ENCODE measurements at regions not wholly inside any gene's neighbourhood (a gene's known extent, or its start where the extent isn't known, plus 50 kb on each side); places are given as distances from the start of the nearest gene placed in this dataset.
"Not testable (repeated sequence)": the region's sequence is repeated elsewhere in the genome, so short reads cannot be mapped to it uniquely, and the experiment has no call there.

DNA sequence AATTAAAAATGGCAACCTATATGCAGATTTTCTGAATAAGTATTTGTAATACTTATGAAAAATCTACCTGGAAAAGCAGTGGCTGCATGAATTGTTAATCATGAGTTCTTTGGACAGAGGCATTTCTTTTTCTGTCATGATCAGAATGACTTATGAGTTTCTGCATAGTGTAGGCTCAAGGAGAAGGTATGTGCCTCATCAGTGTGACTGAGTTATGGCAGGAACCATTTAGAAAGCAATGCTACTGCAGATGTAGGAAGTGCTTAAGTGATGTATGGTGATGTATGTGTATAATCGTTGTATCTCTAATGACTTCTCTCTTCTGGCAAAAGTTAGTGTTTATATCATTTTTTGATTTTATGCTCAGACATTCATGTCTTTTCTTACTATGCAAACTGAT, 816.4 kb upstream of the FBXO33 start:
- DNase-seq (ENCODE audit: low read depth): no peak

DNA sequence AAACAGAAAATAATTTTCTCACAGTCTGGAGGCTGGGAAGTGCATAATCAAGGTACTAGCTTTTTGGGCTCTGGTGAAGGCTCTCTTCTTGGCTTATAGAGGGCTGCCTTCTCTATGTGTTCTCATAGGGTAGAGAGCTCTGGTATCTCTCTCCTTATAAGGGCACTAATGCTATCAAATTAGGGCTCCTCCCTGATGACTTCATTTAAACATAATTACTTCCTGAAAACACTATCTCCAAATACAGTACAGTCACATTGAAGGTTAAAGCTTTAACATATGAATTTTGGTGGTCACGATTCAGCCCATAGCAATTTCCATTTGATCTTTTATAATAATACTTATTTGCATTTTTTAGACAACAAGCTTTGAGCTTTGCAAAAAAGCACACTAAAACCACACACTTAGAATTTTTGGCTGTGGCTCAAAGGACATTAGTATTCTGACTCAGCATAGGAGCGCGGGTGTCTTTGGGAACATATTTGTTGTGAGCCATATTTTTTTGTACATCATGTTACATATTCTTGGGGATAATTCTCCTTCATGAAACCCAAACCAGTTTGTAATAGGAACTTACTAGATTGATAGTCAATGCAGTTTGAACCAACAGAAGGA, 808.1 kb upstream of the FBXO33 start:
- no peak for DNase-seq (ENCODE audit: low read depth)

DNA sequence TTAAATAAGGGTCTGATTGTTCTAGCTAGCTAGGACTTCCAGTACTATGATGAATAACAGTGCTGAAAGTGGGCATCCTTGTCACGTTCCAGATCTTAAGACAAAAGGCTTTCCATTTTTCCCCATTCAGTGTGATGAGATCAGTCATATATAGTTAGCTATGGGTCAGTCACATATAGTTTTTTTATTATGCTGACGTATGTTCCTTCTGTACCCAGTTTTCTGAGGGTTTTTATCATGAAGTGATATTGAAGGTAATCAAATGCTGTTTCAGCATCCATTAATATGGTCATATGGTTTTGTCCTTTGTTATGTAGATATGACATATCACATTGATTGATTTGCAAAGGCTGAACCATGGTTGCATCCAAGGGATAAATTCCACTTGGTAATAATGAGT, 800.1 kb upstream of the FBXO33 start:
- DNase-seq (ENCODE audit: low read depth): no peak

DNA sequence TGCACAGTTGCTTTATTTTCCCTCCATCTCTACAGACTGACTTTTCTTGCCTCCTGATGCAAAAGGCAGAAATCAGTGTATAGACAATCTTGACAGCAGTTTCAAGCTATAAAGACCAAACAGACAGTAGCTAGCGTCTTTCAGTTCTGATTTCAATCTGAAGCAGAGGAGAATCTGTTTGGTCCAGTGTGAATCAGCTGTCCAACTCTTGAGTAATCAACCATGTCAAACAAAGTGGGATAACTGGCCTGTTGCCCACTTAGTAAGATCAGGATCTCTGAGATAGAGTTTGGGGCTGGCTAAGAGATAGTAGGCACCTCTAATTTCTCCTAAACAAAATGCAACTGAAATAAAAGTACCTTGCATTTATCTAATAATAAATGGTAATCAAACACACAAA, 797.4 kb upstream of the FBXO33 start:
- DNase-seq (ENCODE audit: low read depth): no peak

DNA sequence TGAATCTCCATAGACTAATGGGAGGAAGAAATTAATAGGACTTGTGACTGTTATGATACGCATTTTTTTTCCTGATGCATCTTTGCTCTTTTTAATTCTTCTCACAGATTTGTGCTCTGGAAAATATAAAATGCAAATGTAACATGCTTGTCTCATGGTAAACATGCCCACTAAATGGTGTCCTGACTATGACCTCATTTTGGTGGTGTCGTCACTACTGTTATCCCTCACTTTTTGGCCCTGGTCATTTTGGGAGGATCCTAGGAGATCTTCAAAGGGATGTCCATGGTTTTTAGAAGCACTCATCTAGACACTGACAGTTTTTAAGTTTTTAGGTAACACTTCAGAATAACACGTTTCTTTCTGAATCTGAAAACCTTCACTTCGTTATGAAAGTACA, 790.8 kb upstream of the FBXO33 start:
- no peak for DNase-seq (ENCODE audit: low read depth)

DNA sequence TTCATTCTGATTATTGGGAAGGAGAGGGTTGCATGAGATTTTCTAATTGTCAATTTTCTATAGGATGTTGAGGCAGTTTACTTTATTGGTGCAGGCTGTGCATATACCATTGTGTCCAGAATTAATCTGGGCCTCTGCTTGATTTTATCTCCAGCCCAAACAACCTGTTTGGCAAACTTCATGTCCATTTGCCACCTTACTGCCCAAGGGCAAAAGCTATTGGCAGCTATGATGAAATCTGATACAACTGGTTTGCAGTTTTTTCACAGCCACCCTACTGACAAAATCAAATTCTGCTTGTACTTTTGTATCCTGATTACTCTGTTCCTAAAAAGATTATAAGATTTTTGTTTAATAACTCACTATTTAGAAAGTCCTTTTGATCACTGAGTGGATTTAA, 789.2 kb upstream of the FBXO33 start:
- DNase-seq (ENCODE audit: low read depth): no peak

DNA sequence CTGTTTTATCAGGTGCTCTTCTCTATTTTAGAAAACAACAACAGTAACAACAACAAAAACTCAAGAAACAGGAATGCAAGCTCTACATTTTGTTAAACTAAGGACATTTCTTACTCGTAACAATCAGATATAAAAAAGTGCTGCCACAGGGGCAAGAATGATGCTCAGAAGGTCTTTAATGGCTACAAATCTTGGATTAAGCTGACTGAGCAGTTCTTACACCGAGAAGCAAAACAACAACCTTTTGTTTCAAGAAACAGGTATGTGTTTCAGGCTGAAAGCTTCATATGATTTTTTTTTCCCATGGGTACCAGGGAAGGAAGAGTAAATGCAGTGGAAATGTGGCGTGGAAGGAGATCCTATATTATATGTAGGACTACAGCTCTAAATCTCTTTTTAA, 786.8 kb upstream of the FBXO33 start:
- no peak for DNase-seq (ENCODE audit: low read depth)

DNA sequence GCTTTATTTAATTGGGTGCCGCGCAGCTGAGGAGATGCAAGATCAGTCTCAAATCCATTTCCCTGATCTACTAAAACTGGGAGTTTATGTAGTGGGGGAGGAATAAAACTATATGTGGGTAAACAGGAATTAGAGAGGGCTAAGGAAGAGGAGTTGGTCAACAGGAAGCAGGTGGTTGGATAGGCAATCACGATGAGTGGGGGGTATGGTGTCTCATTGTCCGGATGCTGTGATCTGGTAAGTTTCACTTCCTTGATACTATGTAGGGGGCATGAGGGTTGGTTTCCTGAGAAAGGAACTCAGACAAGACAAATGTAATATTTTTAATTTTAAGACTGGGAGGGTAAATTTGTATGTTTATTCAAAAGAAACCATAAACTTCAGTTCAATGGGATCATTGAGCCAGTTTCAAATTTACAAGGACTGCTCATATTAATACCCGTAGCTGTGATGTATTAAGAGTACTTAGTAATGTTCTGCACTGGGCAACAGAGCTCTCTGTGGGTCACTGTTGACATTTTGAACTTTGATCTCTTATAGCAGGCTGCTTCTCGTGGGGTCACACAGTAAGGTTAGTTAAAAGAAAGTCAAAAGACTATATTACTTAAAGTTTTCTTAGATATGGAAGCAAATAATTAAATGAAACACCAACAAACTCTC, 786.2 kb upstream of the FBXO33 start:
- no peak for DNase-seq (ENCODE audit: low read depth)

DNA sequence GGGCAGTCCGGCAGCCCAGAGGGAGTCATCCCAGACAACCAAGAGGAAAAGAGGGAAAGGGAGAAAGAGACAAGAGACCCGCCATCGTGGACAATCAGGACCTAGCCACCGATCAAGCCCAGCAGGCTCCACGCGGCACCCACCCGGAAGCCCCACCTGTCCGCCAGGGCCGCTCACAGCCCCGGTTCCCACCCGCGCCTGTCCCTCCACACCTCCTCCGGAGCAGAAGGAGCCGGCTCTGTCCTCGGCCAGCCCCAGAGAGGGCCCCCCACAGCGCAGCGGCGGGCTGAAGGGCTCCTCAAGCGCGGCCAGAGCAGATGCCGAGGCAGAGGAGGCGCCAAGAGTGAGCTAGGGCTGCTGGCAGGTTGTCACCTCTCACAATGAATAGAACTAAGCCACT, 784.7 kb upstream of the FBXO33 start:
- no peak for DNase-seq (ENCODE audit: low read depth)

DNA sequence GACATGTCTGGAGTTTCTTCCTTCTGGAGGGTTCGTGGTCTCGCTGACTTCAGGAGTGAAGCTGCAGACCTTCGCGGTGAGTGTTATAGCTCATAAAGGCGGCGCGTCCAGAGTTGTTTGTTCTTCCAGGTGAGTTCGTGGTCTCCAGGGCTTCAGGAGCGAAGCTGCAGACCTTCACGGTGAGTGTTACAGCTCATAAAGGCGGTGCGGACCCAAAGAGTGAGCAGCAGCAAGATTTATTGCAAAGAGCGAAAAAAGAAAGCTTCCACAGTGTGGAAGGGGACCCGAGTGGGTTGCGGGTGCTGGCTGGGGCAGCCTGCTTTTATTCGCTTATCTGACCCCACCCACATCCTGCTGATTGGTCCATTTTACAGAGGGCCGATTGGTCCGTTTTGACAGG, 784.2 kb upstream of the FBXO33 start:
- DNase-seq (ENCODE audit: low read depth): not testable (repeated sequence)

DNA sequence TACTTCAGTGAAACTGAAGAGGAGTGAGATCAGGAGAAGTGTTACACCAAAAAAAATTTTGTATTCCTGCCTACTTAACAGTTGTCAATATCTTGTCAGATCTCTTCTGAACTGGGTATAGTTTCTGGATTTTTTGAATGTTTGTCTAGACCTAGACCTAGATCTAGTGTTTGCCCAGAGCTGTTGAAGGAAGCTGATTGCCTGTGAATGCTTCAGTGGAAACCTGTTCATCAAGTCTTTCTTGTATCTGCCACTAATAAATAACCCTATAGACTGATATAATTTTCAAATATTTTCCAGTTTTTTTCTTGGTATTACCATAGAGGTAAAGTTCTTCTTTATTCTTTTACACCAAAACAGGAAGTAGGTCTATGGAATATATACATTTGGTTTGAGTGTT, 781.5 kb upstream of the FBXO33 start:
- no peak for DNase-seq (ENCODE audit: low read depth)

DNA sequence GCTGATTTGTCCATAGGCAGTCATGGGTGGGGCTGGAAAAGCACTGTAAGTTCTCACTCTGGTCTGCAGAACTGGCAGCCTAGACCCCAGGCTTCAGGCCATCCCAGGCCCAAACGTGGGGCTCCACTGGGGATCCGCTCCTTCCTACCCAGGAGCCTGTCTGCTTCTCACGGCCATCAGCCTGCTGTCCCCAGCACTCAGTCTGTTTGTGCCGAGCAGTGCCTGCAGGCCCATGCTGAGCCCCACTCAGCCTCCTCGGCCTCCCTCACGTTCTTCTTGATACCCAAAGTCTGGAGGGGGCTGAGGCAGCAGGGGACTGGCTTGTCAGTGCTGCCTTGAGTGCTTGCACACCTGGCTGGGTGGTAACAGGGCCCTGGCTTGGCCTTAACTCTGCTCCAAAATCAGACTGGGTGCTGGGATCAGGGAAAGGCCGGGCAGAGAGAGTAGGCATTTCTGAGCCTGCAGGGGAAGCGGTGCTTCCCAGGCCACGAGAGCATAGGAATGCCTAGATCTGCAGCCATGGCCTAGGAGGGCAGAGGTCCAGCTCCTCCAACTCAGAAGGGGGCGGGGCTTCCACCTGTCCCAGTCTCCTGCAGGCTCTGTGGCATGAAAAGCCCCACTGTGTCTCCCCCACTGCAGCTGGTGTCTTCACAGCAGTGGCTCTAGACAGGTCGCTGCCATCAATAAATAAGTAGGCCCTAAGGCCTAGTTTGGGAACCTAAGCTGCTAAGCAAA, 772.4 kb upstream of the FBXO33 start:
- no peak for DNase-seq (ENCODE audit: low read depth)

DNA sequence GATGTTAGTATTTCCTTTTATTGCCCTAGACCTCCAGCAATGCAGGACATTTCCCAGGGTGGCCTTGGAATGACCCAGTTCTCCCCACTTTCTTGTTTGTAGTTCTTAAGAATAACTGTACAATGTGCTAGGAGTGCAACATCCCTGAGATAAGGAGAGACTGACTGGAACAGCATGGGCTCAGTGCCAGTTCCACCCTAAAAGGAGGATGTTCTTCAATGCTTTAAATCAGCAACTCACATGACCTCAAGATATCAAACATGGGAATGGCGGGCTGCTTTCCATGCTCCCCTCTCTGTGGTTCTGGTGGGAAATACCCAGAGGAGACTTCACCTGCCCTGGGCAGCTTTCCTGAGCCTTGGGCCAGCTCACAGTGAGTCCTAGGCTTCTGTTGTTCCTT, 766.9 kb upstream of the FBXO33 start:
- DNase-seq (ENCODE audit: low read depth): no peak

DNA sequence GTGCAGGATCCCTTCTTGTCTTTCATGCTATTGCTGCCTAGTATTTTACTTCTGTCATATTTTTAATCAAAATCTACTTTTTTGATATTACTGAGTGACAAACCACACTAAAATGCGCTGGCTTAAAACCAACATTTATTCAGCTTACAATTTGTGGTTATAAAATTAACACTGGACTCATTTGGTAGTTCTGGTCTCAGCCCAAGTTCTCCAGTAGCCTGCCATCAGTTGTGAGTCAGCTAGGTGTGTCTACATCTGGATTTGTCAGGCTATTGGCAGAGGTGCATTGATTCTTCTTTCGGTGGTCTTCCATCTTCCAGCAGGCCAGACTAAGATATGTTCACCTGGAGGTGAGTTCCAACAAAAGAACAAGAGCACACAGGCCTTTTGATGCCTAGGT, 765.1 kb upstream of the FBXO33 start:
- DNase-seq (ENCODE audit: low read depth): no peak

DNA sequence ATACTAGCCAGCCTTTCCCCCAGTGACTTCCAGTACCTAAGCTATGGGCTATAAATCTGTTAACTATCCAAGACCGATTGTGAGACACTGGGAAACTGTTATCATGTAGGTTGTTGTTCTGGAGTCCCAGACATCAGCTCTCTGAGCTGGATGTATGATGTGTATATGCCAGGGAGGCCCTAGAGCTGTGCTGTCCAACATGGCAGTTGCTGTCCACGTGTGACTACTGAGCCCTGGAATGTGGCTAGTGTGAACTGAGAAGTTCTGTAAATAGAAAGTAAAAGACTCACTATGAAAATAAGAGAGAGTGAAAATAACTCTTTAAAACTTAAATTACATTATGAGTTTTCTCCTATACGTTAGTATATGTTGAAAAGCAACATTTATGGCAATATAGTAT, 755.8 kb upstream of the FBXO33 start:
- DNase-seq (ENCODE audit: low read depth): no peak

DNA sequence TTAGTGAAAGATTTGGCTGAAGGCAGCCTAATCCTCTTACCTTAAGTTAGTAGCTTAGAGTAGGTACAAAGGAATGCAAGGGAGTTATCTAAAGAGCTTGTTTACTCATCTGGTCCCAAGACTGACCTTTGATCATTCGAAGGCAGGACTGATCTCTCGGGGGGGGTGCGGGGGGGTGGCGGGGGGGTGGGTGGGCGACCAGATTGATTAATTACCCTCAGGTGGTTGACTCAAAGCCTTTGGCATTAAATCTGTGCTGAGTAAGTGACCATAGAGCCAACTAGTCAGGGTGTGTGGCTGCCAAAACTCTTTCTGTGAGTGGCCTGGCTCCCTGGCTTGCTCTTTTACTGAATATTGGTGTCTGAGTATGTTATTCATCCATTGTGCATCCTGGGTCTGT, 731.9 kb upstream of the FBXO33 start:
- no peak for DNase-seq (ENCODE audit: low read depth)

DNA sequence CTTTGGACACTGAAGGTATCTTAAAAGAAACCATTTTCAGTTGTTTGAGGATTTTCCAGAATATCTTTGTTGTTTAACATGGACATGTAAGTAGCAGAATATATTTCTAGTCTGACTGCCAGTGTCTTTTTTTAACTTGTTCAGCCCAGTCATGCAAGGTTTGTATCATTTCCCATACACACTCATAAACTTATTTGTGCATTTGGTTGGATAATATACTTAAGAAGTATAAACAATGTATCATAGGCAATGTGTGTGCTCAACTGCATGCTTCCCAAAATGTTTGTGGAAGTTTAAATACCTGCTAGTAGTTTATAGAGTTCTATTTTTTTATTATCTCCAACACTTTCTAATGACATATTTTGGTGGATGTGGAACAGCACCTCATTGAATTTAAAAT, 707.4 kb upstream of the FBXO33 start:
- DNase-seq (ENCODE audit: low read depth): no peak

DNA sequence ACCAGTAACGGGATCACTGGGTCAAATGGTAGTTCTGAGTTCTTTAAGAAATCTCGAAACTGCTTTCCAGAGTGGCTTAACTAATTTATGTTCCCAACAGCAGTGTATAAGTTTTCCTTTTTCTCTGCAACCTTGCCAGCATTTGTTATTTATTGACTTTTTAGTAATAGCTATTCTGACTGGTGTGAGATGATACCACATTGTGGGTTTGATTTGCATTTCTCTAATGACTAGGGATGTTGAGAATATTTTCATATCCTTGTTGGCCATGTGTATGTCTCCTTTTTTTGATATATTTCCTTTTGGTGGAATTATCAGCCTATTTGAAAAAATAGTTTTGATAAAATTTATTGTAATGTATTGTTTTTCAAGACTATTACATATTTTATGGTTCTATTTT, 701.2 kb upstream of the FBXO33 start:
- DNase-seq (ENCODE audit: low read depth): no peak

DNA sequence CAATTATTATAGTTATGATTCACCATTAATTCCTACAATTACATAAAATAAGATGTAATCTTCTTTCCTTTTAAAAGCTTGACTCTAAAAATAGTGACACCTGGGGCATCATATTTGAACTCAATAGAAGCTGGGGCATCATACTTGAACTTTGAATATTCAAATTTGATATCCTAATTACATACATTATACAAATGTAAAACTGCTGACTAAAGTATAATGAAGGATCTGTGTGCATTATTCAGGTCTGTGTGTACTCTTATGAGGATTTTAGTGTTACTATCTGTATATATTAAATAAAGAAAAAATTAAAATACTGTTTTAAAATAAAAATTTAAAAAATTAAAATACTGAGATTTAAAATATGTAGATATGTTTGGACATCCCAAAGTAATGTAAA, 696.9 kb upstream of the FBXO33 start:
- no peak for DNase-seq (ENCODE audit: low read depth)

DNA sequence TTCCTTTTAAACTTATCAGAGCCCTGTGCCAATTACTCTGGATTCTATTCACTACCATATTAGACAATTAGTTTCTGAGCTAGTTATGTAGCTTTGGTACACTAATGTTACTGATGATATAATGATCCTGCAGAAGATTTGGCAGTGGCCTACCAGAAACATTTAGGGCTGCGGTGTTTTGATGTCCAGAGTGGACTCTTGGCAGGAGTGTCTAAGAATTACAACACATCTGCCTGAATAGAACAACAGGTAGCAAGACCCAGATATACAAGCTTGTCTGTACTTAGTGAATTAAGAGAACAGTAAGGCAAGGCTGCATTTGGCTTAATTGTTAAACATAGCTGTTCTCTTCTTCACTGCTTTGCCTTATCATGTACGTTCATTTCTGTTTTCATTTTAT, 691.6 kb upstream of the FBXO33 start:
- no peak for DNase-seq (ENCODE audit: low read depth)

DNA sequence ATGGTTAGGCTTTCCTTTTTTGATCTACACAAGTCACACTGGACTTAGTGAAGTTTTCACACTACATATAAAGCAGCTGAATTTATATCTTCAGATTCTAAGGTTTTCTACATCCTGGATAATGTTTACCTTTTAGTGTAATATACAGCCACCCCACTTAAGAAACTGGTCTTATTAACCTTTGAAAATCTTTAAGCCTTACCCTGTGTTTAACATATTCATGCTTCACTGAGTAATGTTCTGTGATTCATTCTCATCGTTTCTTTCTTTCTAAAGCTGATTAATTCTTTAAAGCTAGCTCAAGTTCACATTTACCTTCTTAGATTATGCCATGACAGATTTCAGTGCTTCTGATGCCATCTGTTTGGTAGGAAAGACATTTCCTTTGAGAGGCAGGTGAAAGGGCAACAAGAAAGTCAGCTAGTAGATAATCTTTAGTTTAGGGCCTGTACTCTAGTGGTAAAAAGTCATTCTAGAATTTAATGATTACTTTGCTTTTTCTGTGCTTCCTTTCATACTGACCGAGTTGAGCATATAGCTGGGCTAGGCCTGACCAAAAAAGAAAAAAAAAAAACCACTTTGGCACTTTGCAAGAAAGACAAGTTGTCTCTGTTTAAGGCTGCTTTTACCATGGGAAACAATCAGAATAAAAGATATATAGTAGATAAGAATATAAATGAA, 690.9 kb upstream of the FBXO33 start:
- peak; percentile 22 for DNase-seq (ENCODE audit: low read depth)

DNA sequence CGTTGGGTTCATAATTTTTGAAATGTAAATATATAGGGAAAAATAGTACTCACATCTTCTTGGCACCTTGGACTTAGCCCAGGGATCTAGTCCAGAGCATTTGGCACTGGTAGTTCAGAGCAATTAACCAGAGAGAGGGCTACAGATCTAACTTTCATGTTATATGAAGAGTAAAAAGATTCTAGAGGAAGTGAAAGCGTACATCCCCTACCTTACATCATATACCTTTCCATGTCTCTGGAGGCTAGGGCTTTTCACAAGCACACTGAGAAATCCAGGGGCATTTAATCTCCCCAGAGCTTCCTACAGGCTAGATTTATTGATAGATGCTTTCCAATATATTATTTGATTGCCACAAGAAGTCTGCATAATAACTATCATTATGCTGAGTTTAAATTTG, 687.5 kb upstream of the FBXO33 start:
- DNase-seq (ENCODE audit: low read depth): no peak

DNA sequence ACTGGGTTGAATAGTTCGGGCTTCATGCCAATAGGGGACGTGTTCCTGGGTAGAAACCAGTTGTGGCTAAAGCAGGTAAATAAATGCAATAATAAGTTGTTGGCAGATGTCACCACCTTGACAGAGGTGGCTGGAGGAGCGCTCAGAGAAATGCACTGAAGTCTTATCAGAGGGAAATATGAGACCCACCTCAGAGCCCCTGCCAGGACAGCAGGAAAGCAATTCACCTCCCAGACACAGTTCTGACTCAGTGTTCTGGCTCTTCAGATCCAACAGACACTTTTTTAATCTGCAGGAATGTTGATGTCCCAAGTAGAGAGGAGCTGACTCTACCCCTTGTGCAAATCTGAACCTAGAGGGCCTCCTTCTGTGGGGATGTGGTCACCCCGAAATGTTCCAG, 687.1 kb upstream of the FBXO33 start:
- DNase-seq (ENCODE audit: low read depth): no peak

Data from amniotic epithelial cell (primary cell).